H1 (cell line): ENCODE measurements at regions not wholly inside any gene's neighbourhood (a gene's known extent, or its start where the extent isn't known, plus 50 kb on each side); places are given as distances from the start of the nearest gene placed in this dataset.

Source experiments
- CTCF ChIA-PET: fragments of 300-600 bp; sonication (Branson Sonifier 250); formaldehyde crosslinking; loops from one replicate; lab custom pipeline; 2021; ENCODE audit not compliant: partially characterized antibody; lab: Charles Lee
- POLR2A ChIA-PET: fragments of 300-600 bp; sonication (Branson Sonifier 250); formaldehyde crosslinking; loops from one replicate; lab custom pipeline; 2021; ENCODE audit warnings: inconsistent platforms; ENCODE audit not compliant: partially characterized antibody; lab: Charles Lee
- DNase-seq, 2 experiments: peaks; one replicate each; pipeline versions ENCODE4 v3.0.0 to v3.0.0-alpha.2; 2010 to 2022; ENCODE audit warnings: low spot score in 2 of 2, low read depth in 1 of 2, mixed read lengths in 1 of 2
- FAIRE-seq: peaks from 2 replicates; lab custom pipeline; 2011; peaks lifted over from hg19 to GRCh38; lab: Jason Lieb, UNC
- H2AFZ ChIP-seq: 2 replicates; pipeline ENCODE4 v1.8.1; 2012; ENCODE audit warnings: low read length, inconsistent platforms
- H2AK5ac ChIP-seq: 2 replicates; pipeline ENCODE4 v1.6.1; 2013; ENCODE audit warnings: low read depth, low read length
- H2BK120ac ChIP-seq: replicated peaks from 2 replicates; pipeline ENCODE3; 2013; ENCODE audit warnings: low read depth, low read length, inconsistent platforms
- H2BK12ac ChIP-seq: 2 replicates; pipeline ENCODE4 v1.6.1; 2013; ENCODE audit warnings: low read depth, low read length
- H2BK15ac ChIP-seq: 2 replicates; pipeline ENCODE4 v1.6.1; 2013; ENCODE audit warnings: low read length
- H2BK20ac ChIP-seq: 2 replicates; pipeline ENCODE4 v1.6.1; 2013; ENCODE audit warnings: low read length
- H2BK5ac ChIP-seq: 2 replicates; pipeline ENCODE4 v1.6.1; 2013; ENCODE audit warnings: low read depth, low read length
- H3K14ac ChIP-seq: 2 replicates; pipeline ENCODE4 v1.6.1; 2013; ENCODE audit warnings: inconsistent platforms; ENCODE audit not compliant: insufficient read length
- H3K18ac ChIP-seq: 2 replicates; pipeline ENCODE4 v1.6.1; 2013; ENCODE audit warnings: low read length; ENCODE audit errors: extremely low read depth
- H3K23ac ChIP-seq: 2 replicates; pipeline ENCODE4 v1.6.1; 2013; ENCODE audit warnings: inconsistent platforms; ENCODE audit not compliant: insufficient read length
- H3K23me2 ChIP-seq: 2 replicates; pipeline ENCODE4 v1.6.1; 2013; ENCODE audit warnings: low read depth, low read length
- H3K27ac ChIP-seq: 2 replicates; pipeline ENCODE4 v1.6.1; 2011; ENCODE audit warnings: low read depth, low read length, inconsistent platforms
- H3K27me3 ChIP-seq, 4 experiments: replicated peaks in 1 of 4; 1 replicate in 1 of 4; 2 replicates in 3 of 4; pipeline versions ENCODE4 v1.6.1 to v1.8.1; 2011 to 2013; ENCODE audit warnings: low read length in 3 of 4, mild to moderate bottlenecking in 3 of 4, inconsistent platforms in 2 of 4, mixed read lengths in 2 of 4, moderate library complexity in 1 of 4; ENCODE audit not compliant: control insufficient read depth in 3 of 4, insufficient read depth in 3 of 4; ENCODE audit errors: extremely low read depth in 1 of 4
- H3K36me3 ChIP-seq, 4 experiments: 2 replicates each; pipeline versions ENCODE4 v1.6.1 to v1.8.1; 2011 to 2013; ENCODE audit warnings: mild to moderate bottlenecking in 4 of 4, low read length in 3 of 4, moderate library complexity in 2 of 4, control low read depth in 1 of 4, inconsistent platforms in 1 of 4; ENCODE audit not compliant: insufficient read depth in 4 of 4, control insufficient read depth in 2 of 4
- H3K4ac ChIP-seq: replicated peaks from 2 replicates; pipeline ENCODE3; 2013; ENCODE audit warnings: low read length, low read depth, mixed read lengths, inconsistent platforms; ENCODE audit not compliant: insufficient read length
- H3K4me1 ChIP-seq, 4 experiments: replicated peaks in 1 of 4; 1 replicate in 1 of 4; 2 replicates in 3 of 4; pipeline versions ENCODE4 v1.6.1 to v1.8.1; 2011 to 2013; ENCODE audit warnings: low read length in 3 of 4, inconsistent platforms in 2 of 4, mixed read lengths in 1 of 4; ENCODE audit not compliant: insufficient read depth in 4 of 4, control insufficient read depth in 3 of 4
- H3K4me2 ChIP-seq, 2 experiments: 2 replicates each; pipeline versions ENCODE4 v1.6.1 to v1.8.1; 2011 to 2013; ENCODE audit warnings: low read depth in 2 of 2, low read length in 2 of 2, control low read depth in 1 of 2, inconsistent platforms in 1 of 2, mild to moderate bottlenecking in 1 of 2; ENCODE audit not compliant: insufficient read depth in 1 of 2
- H3K4me3 ChIP-seq, 4 experiments: fragments of 200-600, 300-600 bp in 1 of 4; sonication (generic), shearing (Covaris generic), sonication (Bioruptor Twin) in 1 of 4; 2 replicates each; pipeline versions ENCODE4 v1.5.1 to v1.8.1; 2011 to 2016; ENCODE audit warnings: low read length in 4 of 4, low read depth in 3 of 4, control low read depth in 2 of 4, inconsistent platforms in 2 of 4, mild to moderate bottlenecking in 2 of 4, mixed read lengths in 1 of 4, moderate library complexity in 1 of 4; ENCODE audit not compliant: insufficient read depth in 2 of 4; ENCODE audit errors: extremely low read depth in 1 of 4
- H3K56ac ChIP-seq: replicated peaks from 2 replicates; pipeline ENCODE3; 2013; ENCODE audit warnings: low read depth, mild to moderate bottlenecking, mixed read lengths, low read length, inconsistent platforms; ENCODE audit not compliant: insufficient read length
- H3K79me1 ChIP-seq: 2 replicates; pipeline ENCODE4 v1.6.1; 2013; ENCODE audit warnings: low read depth, low read length, control low read depth
- H3K79me2 ChIP-seq, 2 experiments: 2 replicates each; pipeline versions ENCODE4 v1.6.1 to v1.8.1; 2012 to 2013; ENCODE audit warnings: low read length in 2 of 2, mild to moderate bottlenecking in 2 of 2, inconsistent platforms in 1 of 2; ENCODE audit not compliant: insufficient read depth in 2 of 2, control insufficient read depth in 1 of 2
- H3K9ac ChIP-seq, 4 experiments: replicated peaks in 1 of 4; 1 replicate in 1 of 4; 2 replicates in 3 of 4; pipeline versions ENCODE4 v1.6.1 to v1.8.1; 2011 to 2013; ENCODE audit warnings: low read depth in 3 of 4, low read length in 3 of 4, control low read depth in 2 of 4, mild to moderate bottlenecking in 2 of 4, moderate library complexity in 2 of 4, inconsistent platforms in 1 of 4; ENCODE audit errors: extremely low read depth in 1 of 4
- H3K9me3 ChIP-seq, 2 experiments: 2 replicates each; pipeline versions ENCODE4 v1.6.1 to v1.8.1; 2012 to 2013; ENCODE audit warnings: mild to moderate bottlenecking in 2 of 2, moderate library complexity in 2 of 2, control low read depth in 1 of 2, inconsistent platforms in 1 of 2, low read depth in 1 of 2, low read length in 1 of 2, mixed read lengths in 1 of 2; ENCODE audit not compliant: insufficient read depth in 2 of 2
- H4K20me1 ChIP-seq, 2 experiments: replicated peaks in 1 of 2; 2 replicates each; pipeline versions ENCODE3 to v1.8.1; 2011 to 2013; ENCODE audit warnings: inconsistent platforms in 2 of 2, low read length in 2 of 2, mild to moderate bottlenecking in 1 of 2; ENCODE audit not compliant: insufficient read depth in 2 of 2, control insufficient read depth in 1 of 2
- H4K5ac ChIP-seq: 2 replicates; pipeline ENCODE4 v1.6.1; 2013; ENCODE audit warnings: low read length, low read depth, mixed read lengths, inconsistent platforms; ENCODE audit not compliant: insufficient read length
- H4K8ac ChIP-seq: 2 replicates; pipeline ENCODE4 v1.8.0; 2013; ENCODE audit warnings: mild to moderate bottlenecking, moderate library complexity, low read length, inconsistent platforms; ENCODE audit not compliant: insufficient read depth; ENCODE audit errors: extremely low read depth
- H4K91ac ChIP-seq: replicated peaks from 2 replicates; pipeline ENCODE3; 2013; ENCODE audit warnings: low read length, mixed read lengths, inconsistent platforms; ENCODE audit not compliant: insufficient read length
- CEBPB ChIP-seq: IDR thresholded peaks from 2 replicates; pipeline ENCODE4 v1.6.1; 2012; ENCODE audit warnings: low read depth, low read length
- CHD2 ChIP-seq: IDR thresholded peaks from 2 replicates; pipeline ENCODE4 v1.6.1; 2012; ENCODE audit warnings: low read length, improper control_type of control experiment
- WGBS, 2 experiments: shearing (Covaris generic) in 1 of 2; methylation state at CpG; one replicate each; pipeline versions ENCODE4 v1.1.6 to v1.1.7; 2013 to 2015; ENCODE audit warnings: low lambda C conversion rate in 2 of 2, mixed read lengths in 2 of 2, inconsistent platforms in 1 of 2, low coverage in 1 of 2, missing lambda C conversion rate in 1 of 2; ENCODE audit not compliant: insufficient replicate concordance in 2 of 2, insufficient coverage in 1 of 2, insufficient read length in 1 of 2; ENCODE audit errors: extremely low coverage in 1 of 2, missing lambda C conversion rate in 1 of 2; 5-methylcytosine and 5-hydroxymethylcytosine counted together

- DNase-seq = no peak
- no peak overlapping the region for H3K4ac ChIP-seq
- no peak overlapping the region for H2BK20ac ChIP-seq
- H2BK12ac ChIP-seq = no peak overlapping the region
- no peak overlapping the region for H2AK5ac ChIP-seq
- TF ChIP-seq CHD2 (no peak), CEBPB (peak; percentile 67; the same call in 1 of the 2 replicates)
- TF ChIP-seq, all 59 proteins: peak for 1
- FAIRE-seq = no peak
- Histone ChIP-seq H2AFZ (no peak overlapping the region), H3K36me3 (no peaks in the 10 kb centered on the region), H2BK120ac (no peak overlapping the region), H3K56ac (no peak overlapping the region), H3K23me2 (no peaks in the 10 kb centered on the region), H4K5ac (no peak overlapping the region), H3K18ac (no peak overlapping the region), H2BK5ac (no peak overlapping the region), H3K27ac (no peak overlapping the region), H4K8ac (no peak overlapping the region), H3K4me3 (no peak overlapping the region), H3K14ac (no peak overlapping the region), H4K20me1 (no peaks in the 10 kb centered on the region), H3K9ac (no peak overlapping the region), H4K91ac (no peak overlapping the region), H2BK15ac (no peak overlapping the region), H3K27me3 (no peaks in the 10 kb centered on the region), H3K4me2 (no peak overlapping the region), H3K9me3 (no peaks in the 10 kb centered on the region), H3K23ac (no peak overlapping the region), H3K79me2 (no peaks in the 10 kb centered on the region), H3K79me1 (no peaks in the 10 kb centered on the region), H3K4me1 (peaks cover 0 to 7% (median 2%) of the 10 kb centered on the region in 4 experiments; a peak in 2 of 7 replicates)
- ChIA-PET CTCF (interaction anchor here (1.2 to 1.7 kb wide), 2 partner anchors 15 to 23 kb away, joined by 3 to 4 read pairs; no protein-coding TSS in a partner anchor), POLR2A (no interaction called here)
- WGBS, 2 experiments = 95% methylated on average over 1 of the region's 1 CpG; no CpG with 5 or more reads in 1 of the 2 experiments
These were observed 151.0 kb upstream of the GYPC start for GRCh38 chr2:126504949-126505348.
